GM21717 (cell line): ENCODE measurements at regions not wholly inside any gene's neighbourhood (a gene's known extent, or its start where the extent isn't known, plus 50 kb on each side); places are given as distances from the start of the nearest gene placed in this dataset.

Experiments
- ATAC-seq: cut with Tn5 transposase; IDR thresholded peaks from one replicate; pipeline ENCODE4 v1.9.1; 2021; ENCODE audit warnings: mild to moderate bottlenecking, moderate library complexity; ENCODE audit not compliant: unreplicated experiment

DNA sequence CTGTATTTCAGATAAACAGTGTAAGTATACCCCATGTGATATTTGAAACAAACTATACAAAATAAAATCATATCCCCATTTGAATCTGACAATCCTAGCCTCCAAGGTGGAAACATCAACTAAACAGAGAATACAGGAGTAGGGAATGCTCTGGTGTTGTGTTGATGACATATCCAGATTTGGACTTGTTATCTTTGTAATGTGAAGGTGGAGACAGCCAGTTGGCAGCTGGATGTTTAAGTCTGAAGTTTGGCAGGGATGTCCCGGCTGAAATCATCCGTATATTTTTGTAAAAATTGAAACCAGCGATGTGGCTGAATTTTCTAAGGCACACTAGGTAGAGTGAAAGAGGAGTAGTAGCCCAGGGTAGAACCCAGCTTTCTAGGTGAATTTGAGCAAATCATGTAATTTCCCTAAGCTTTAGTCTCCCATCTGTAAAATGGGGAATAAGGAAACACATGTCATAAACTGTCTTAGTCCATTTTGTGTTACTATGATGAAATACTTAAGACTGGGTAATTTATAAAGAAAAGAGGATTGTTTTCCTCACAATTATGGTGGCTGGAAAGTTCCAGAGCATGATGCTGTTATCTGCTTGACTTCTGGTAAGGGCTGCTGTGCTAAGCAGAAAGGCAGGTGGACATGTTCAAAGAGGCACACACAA is 246.6 kb upstream of the APCDD1 start:
- ATAC-seq = no peak

DNA sequence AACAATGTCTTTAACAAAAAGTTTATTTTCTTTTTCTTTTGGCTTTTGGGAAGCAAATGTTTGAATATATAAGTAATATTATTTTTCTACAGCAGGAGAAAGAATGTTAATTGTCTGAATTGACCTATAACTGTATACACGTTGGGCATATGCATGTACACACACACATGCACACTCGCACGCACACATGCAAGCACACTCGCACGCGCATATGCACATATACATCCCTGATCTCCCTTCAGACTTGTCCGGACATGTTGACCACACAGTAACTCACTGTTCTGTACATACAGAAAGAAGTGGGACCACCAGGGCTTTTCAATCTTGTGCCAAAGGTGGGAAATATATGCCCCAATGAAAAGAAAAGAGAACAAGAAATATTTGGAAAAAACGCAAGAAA is 245.1 kb upstream of the APCDD1 start:
- no peak for ATAC-seq

GRCh38 chr18:10210057-10210633 is 244.3 kb upstream of the APCDD1 start:
- no peak for ATAC-seq

GRCh38 chr18:10213526-10213925 is 240.9 kb upstream of the APCDD1 start:
- ATAC-seq = no peak

DNA sequence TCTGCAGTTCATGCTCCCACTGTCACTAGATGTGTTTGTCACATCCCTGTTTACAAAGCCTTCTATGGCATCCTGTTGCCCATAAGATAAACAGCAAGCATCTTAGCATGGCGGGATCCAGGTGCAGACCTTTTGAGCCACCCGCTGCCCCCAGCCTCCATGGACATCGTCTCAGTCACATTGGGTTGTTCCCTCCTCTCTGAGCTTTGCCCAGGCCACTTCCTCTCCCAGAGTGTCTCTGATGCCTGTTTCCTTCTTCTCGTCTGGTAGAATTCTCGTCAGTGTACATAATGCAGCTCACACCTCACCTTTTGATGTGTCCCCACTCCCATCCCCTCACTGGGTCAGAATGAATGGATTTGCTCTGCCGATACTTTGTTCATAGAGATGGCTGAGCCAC is 239.0 kb upstream of the APCDD1 start:
- ATAC-seq = no peak

DNA sequence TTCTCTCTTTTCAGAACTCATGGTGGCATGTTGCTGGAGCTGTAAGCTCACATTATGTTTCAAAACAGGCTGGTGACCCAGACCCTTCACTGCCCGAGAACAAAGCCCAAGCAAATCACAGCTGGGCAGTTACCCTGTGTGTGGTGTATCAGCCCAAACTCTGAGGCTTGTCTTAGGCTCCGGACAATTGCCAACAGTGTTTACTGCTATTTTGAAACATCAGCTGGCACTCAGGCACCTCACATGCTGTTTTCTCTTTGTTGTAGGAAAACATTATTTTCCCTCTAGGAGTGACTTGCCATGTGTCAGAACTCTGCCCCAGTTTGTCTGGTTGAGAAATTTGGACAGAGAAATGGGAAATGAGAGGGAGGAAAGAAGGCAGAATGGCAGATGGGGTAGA is 237.6 kb upstream of the APCDD1 start:
- ATAC-seq = no peak

DNA sequence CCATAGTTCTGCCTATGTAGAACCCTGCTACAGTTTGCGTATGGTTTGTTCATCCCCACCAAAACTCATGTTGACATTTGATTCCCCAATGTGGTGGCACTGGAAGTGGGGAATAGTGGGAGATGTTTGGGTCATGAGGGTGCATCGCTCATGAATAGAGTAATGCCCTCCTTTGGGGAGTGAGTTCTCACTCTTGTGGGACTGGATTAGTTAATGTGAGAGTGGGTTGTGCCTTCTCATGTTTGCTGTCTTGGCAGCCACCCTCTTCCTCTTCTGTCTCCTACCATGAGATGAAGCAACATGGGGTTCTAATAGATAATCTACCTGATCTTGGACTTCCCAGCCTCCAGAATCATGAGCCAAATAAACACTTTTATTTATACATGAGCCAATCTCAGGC is 237.2 kb upstream of the APCDD1 start:
- no peak for ATAC-seq

- ATAC-seq = no peak
Measured at GRCh38 chr18:10225300-10225699, 229.1 kb upstream of the APCDD1 start.

- ATAC-seq = no peak
Measured at GRCh38 chr18:10226971-10227370, 227.5 kb upstream of the APCDD1 start.

DNA sequence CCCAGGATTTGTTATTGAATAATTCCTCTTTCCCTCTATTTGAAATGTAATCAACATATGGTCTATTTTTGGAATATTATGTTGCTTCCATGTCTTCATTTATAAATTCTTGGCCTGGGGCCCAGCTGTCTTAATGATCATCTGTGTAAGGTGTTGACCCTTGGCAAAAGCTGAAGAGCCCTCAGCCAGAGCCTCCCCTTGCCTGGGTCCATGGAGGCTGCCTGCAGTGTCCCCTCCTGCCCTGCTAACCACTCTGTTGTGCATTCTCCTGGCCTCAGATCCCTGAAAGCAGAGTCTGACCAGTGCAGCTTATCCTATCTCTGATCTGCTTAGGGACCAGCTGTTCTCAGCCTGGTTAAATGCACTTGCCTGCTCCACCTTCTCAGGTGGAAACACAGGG is 226.1 kb upstream of the APCDD1 start:
- ATAC-seq = no peak

DNA sequence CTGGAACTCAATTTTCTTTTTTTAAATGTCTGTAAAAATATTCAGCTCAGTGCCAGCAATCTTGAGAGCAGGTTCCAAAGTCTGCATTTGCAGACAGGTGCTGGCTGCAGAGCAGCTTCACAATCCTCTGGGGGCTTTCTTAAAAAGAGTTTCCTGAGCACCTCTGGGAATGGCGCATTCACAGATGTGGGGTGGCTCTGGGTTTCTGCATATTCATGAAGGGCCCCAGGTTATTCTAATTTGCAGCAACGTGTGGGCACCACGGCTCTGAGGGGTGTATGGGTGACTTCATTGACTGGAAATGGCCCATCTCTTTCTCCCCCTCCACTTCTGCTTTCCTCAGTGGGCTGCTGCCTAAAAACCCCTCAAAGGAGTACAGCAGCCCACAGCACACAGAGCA is 225.0 kb upstream of the APCDD1 start:
- no peak for ATAC-seq

DNA sequence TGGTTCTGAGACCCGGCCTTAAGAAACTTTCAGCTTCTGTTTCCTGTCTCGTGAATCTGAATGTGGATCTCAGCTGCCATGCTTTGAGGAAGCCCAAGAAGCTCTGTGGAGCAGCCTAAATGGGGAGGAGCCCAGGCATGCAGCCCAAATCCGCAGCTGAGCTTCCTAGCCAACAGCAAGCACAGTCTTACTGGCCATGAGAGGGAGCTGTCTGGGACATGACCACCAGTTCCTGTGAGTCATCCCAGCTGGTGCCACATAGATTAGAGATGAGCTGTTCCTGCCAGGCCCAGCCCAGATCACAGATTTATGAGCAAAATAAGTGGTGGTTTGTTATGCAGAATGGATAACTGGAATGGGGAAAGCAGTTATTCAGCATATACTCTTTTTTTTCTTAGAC is 224.4 kb upstream of the APCDD1 start:
- ATAC-seq = no peak

DNA sequence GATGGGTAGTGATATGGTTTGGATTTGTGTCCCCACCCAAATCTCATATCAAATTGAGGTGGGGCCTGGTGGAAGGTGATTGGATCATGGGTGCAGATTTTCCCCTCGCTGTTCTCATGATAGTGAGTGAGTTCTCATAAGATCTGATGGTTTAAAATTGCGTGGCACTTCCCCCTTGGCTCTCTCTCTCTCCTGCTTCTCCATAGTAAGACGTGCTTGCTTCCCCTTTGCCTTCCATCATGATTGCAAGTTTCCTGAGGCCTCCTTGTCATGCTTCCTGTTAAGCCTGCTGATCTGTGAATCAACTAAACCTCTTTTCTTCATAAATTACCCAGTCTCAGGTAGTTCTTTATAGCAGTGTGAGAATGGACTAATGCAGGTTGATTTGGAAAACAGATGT is 223.2 kb upstream of the APCDD1 start:
- no peak for ATAC-seq

- ATAC-seq = no peak
Measured at GRCh38 chr18:10232062-10232461, 222.4 kb upstream of the APCDD1 start.

DNA sequence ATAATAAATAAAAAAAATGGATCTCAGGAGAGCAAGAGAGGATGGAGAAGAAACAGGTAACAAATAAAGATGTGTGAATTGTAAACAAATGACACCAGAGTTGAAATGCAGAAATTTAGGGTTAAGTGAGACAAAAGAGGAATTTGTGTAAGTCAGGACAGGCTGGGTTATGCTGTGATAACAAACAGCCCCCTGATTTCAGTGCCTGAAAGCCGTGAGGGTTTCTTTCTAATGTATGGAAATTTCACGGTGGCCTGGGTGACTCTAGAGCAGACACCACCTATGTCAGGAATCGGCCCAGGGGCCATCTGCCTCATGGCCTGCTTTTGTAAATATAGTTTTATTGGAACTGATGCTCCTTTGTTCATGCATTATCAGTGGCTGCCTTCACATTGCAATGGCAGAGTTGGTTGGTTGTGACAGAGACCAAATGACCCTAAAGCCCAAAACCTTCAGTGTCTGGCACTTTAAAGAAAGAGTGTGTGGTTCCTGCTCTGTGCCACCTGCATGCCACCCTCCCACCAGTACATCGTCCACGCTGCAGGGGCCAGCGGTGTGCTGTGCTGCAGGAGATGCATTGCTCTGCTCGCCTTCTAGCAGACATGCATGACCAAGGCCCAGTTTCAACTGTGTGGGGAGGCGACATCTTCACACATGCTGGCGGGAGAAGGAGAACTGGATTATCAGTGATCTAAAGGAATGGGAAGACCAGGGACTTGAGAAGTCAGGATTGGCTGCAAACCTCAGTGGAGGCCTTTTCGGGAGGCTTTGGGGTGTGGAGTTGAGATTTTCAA is 221.2 kb upstream of the APCDD1 start:
- no peak for ATAC-seq

DNA sequence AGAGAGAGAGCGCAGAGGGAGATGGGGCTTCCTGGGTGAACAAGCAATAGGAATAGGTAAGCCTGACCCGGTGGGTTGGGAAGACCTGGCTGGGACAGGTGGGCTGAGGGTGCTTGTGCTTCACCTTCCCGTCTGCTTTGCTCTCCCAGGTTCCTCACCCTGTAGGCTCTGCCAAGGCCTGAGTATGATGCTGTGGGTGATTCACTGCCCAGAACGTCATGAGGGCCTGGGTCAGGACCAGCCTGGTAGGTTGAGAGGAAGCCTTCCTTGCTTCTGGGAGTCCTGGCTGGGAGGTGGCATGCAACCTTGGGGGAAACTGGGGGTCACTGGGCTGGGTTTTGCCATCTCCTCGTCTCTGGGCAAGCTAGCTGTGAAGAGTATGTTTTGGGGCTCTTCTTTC is 220.2 kb upstream of the APCDD1 start:
- no peak for ATAC-seq

GRCh38 chr18:10234912-10235660 is 219.3 kb upstream of the APCDD1 start:
- ATAC-seq = no peak

GRCh38 chr18:10235661-10235952 is 218.8 kb upstream of the APCDD1 start:
- ATAC-seq = no peak

GRCh38 chr18:10239103-10239502 is 215.3 kb upstream of the APCDD1 start:
- ATAC-seq = no peak

DNA sequence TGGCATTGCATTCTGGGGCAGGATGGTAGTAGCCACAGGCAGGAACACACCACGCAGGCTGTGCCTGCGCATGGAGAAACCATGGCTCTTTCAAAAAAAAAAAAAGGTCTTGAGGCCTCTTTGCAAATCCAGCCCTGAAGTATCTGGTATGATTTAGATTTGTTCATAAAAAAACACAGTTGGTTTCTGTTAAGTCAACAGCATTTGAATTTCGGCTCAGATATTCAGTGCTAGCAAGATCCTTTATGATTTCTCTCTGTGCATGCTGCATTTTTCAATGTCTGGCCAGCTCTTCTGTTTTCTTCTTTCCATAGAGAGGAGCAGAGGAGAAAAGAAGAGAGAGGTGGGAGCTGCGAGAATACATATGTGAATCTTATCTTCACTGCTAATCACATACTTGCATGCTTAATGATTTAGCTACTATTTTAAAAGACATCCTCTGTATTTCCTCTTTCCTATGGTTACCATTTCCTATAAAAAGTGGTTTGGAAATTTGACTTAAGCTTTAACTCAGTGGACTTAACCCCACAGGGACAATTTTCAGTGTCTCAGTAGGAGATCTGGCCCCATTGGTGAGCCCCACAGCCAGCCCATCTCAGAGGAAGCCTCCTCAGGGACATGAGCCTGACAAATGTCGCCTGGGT is 214.3 kb upstream of the APCDD1 start:
- ATAC-seq = no peak

DNA sequence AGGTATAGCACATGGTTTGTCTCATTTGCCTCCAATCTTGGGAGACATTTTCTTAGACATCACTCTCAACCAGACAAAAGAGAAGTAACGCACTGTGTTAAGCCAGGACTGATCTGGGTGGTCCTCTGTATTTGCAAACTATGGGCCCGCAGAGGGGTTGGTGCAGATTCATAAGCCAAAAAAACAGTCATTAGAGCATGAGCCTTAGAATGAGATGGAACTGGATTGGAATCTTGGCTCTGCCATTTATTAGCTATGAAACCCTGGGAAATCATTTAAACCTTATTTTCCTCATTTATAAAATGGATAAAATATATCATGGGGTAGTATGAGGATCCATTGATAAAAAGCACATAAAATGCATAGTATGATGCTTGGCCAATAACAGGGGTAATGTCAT is 213.5 kb upstream of the APCDD1 start:
- no peak for ATAC-seq
